ENCODE measurements at regions not wholly inside any gene's neighbourhood (a gene's known extent, or its start where the extent isn't known, plus 50 kb on each side); places are given as distances from the start of the nearest gene placed in this dataset.

DNA sequence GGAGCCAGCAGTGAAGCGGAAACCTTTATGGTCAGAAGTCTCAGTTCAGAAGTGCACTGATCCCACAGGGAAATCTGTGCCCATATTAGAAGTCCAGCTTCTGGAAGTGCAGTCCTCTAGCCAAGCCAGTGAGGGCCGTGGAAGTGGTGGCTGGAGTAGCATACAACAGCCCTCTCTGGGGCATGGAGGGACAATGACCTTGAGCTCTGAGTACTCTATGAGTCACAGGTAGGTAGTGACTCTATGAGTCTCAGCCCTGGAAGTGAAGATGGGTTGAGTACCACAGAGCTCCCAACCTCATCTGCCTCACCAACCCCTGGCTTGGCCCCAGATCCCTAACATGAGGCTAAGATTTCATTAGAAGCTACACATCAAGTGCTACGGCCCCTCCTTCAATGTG lies 205.9 kb upstream of the PPP2R3A start:
- no peaks in the 10 kb centered on the region for H3K27me3 ChIP-seq (ENCODE audit: insufficient read depth, low read length, poor library complexity, severe bottlenecking)
- H3K36me3 ChIP-seq (ENCODE audit: insufficient read depth, low read length) = no peaks in the 10 kb centered on the region
- no peaks in the 10 kb centered on the region for H3F3A ChIP-seq (ENCODE audit: low read depth)
- H3K9me2 ChIP-seq (replicated peaks; ENCODE audit: low read depth, low read length) = no peaks in the 10 kb centered on the region
- no peaks in the 10 kb centered on the region for H3K79me2 ChIP-seq (ENCODE audit: insufficient read depth, low read length)
- no peak overlapping the region for H3K4me2 ChIP-seq (ENCODE audit: low read depth, low read length, poor library complexity, severe bottlenecking)
- no peaks in the 10 kb centered on the region for H4K20me1 ChIP-seq (ENCODE audit: insufficient read depth, low read length, poor library complexity, severe bottlenecking)
- no peaks in the 10 kb centered on the region for H3K4me1 ChIP-seq (ENCODE audit: insufficient read depth, low read length, poor library complexity, severe bottlenecking)
- H3K9ac ChIP-seq (ENCODE audit: low read depth, low read length, poor library complexity, severe bottlenecking) = no peak overlapping the region
- no peaks in the 10 kb centered on the region for H3K9me3 ChIP-seq (ENCODE audit: insufficient read depth, low read depth, low read length)
- no peak overlapping the region for H3K4me3 ChIP-seq (ENCODE audit: low read length, poor library complexity, severe bottlenecking)
- H2AFZ ChIP-seq (ENCODE audit: low read length) = no peak overlapping the region
- TF ChIP-seq, protein P1, sequence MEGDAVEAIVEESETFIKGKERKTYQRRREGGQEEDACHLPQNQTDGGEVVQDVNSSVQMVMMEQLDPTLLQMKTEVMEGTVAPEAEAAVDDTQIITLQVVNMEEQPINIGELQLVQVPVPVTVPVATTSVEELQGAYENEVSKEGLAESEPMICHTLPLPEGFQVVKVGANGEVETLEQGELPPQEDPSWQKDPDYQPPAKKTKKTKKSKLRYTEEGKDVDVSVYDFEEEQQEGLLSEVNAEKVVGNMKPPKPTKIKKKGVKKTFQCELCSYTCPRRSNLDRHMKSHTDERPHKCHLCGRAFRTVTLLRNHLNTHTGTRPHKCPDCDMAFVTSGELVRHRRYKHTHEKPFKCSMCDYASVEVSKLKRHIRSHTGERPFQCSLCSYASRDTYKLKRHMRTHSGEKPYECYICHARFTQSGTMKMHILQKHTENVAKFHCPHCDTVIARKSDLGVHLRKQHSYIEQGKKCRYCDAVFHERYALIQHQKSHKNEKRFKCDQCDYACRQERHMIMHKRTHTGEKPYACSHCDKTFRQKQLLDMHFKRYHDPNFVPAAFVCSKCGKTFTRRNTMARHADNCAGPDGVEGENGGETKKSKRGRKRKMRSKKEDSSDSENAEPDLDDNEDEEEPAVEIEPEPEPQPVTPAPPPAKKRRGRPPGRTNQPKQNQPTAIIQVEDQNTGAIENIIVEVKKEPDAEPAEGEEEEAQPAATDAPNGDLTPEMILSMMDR (conservative IDR thresholded peaks at IDR 0.05; ENCODE audit: low read length) = no peak
- no peak for TF ChIP-seq EZH2phosphoT487 (IDR thresholded peaks at IDR 0.05; ENCODE audit: borderline replicate concordance)

DNA sequence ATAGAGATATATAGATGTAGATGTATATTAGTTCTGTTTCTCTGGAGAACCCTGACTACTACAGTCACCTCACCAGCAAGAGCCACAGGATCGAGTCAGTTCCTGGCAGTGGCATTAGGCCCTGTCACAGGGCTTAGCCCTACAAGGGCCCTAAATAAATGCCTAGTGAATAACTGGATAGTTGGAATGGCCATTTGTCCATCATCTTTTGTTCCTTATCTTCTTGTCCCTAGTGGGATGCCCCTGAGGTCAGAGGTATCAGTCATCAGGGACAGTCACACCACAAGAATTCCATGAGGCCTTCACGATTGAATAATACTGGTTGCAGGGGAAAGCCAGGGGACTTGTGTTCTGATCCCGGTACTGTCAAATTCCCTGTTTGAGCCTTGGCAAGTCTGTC lies 204.9 kb upstream of the PPP2R3A start:
- no peaks in the 10 kb centered on the region for H3F3A ChIP-seq (ENCODE audit: low read depth)
- TF ChIP-seq EZH2phosphoT487 (IDR thresholded peaks at IDR 0.05; ENCODE audit: borderline replicate concordance) = no peak
- TF ChIP-seq, protein P1 (conservative IDR thresholded peaks at IDR 0.05; ENCODE audit: low read length) = no peak
- no peaks in the 10 kb centered on the region for H3K27me3 ChIP-seq (ENCODE audit: insufficient read depth, low read length, poor library complexity, severe bottlenecking)
- no peaks in the 10 kb centered on the region for H3K9me2 ChIP-seq (replicated peaks; ENCODE audit: low read depth, low read length)
- H3K4me3 ChIP-seq (ENCODE audit: low read length, poor library complexity, severe bottlenecking) = no peak overlapping the region
- H4K20me1 ChIP-seq (ENCODE audit: insufficient read depth, low read length, poor library complexity, severe bottlenecking) = no peaks in the 10 kb centered on the region
- no peak overlapping the region for H3K9ac ChIP-seq (ENCODE audit: low read depth, low read length, poor library complexity, severe bottlenecking)
- no peak overlapping the region for H3K4me2 ChIP-seq (ENCODE audit: low read depth, low read length, poor library complexity, severe bottlenecking)
- H2AFZ ChIP-seq (ENCODE audit: low read length) = no peak overlapping the region
- no peaks in the 10 kb centered on the region for H3K4me1 ChIP-seq (ENCODE audit: insufficient read depth, low read length, poor library complexity, severe bottlenecking)
- H3K9me3 ChIP-seq (ENCODE audit: insufficient read depth, low read depth, low read length) = 0 out of 2 replicates have a peak, but pooled peaks cover 3% of the 10 kb centered on the region
- no peaks in the 10 kb centered on the region for H3K36me3 ChIP-seq (ENCODE audit: insufficient read depth, low read length)
- no peaks in the 10 kb centered on the region for H3K79me2 ChIP-seq (ENCODE audit: insufficient read depth, low read length)

DNA sequence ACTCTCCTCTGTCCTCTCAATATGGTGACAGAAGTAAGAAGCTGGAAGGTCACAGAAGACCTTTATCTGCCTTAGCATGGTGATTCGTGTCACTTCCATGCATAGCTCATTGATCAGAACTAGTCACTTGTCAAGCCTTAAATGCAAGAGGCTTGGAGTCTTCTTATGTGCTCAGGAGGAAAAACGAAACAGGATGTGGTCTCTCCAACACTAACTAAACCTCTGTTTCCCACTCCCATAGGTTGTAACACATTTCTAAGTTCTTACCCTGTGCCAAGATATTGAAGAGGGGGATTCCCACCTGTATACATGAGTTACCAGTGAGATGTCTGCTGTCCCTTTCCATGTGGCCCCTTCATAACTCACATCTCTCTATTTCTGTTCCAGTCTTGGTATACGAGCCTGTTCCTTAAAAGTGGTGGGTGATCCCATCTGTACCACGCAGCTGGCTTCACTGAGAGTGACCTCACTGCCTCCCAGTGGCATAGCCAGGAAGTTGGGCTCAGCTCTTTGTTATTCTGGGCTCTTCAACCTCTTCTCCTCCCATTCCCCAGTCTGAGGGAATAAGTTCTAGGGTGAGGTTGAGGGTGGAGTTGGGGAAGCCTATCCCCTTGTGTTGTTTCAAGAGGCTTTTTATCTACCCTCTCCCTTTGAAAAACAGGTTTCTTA lies 203.2 kb upstream of the PPP2R3A start:
- Histone ChIP-seq H3K9me2 (replicated peaks; ENCODE audit: low read depth, low read length) (no peaks in the 10 kb centered on the region), H4K20me1 (ENCODE audit: insufficient read depth, low read length, poor library complexity, severe bottlenecking) (no peaks in the 10 kb centered on the region), H3K4me1 (ENCODE audit: insufficient read depth, low read length, poor library complexity, severe bottlenecking) (no peaks in the 10 kb centered on the region), H3K4me3 (ENCODE audit: low read length, poor library complexity, severe bottlenecking) (no peak overlapping the region), H3K36me3 (ENCODE audit: insufficient read depth, low read length) (no peaks in the 10 kb centered on the region), H2AFZ (ENCODE audit: low read length) (no peak overlapping the region), H3K4me2 (ENCODE audit: low read depth, low read length, poor library complexity, severe bottlenecking) (no peak overlapping the region), H3K27me3 (ENCODE audit: insufficient read depth, low read length, poor library complexity, severe bottlenecking) (no peaks in the 10 kb centered on the region), H3K79me2 (ENCODE audit: insufficient read depth, low read length) (no peaks in the 10 kb centered on the region), H3F3A (ENCODE audit: low read depth) (no peaks in the 10 kb centered on the region), H3K9me3 (ENCODE audit: insufficient read depth, low read depth, low read length) (0 out of 2 replicates have a peak, but pooled peaks cover 3% of the 10 kb centered on the region), H3K9ac (ENCODE audit: low read depth, low read length, poor library complexity, severe bottlenecking) (no peak overlapping the region)
- TF ChIP-seq EZH2phosphoT487 (IDR thresholded peaks at IDR 0.05; ENCODE audit: borderline replicate concordance) = no peak
- TF ChIP-seq, protein P1 (conservative IDR thresholded peaks at IDR 0.05; ENCODE audit: low read length) = peak; percentile 20; the same call in 1 of the 2 replicates

Measured in Loucy (cell line).